ENCODE measurements at regions not wholly inside any gene's neighbourhood (a gene's known extent, or its start where the extent isn't known, plus 50 kb on each side); places are given as distances from the start of the nearest gene placed in this dataset.

GRCh38 chr3:187913617-187914033, 168.4 kb upstream of the BCL6 start:
- no peak overlapping the region for H3K4me2 ChIP-seq (ENCODE audit: control insufficient read depth, insufficient read depth)
- TF ChIP-seq E2F4 (IDR thresholded peaks at IDR 0.05; ENCODE audit: low read depth, low read length) (no peak), NFYB (IDR thresholded peaks at IDR 0.05; ENCODE audit: insufficient read depth, low read depth, low read length) (no peak), CBFB (IDR thresholded peaks at IDR 0.05; ENCODE audit: low read depth) (no peak), MTA3 (IDR thresholded peaks at IDR 0.05; ENCODE audit: borderline replicate concordance, low read length) (no peak), MLLT1 (IDR thresholded peaks at IDR 0.05) (no peak), KDM1A (IDR thresholded peaks at IDR 0.05; ENCODE audit: borderline replicate concordance) (no peak), TARDBP (IDR thresholded peaks at IDR 0.05; ENCODE audit: borderline replicate concordance) (no peak), ZNF207 (IDR thresholded peaks at IDR 0.05; ENCODE audit: borderline replicate concordance) (no peak), ATF2 (IDR thresholded peaks at IDR 0.05; ENCODE audit: low read length) (no peak), SREBF1 (IDR thresholded peaks at IDR 0.05; ENCODE audit: low read length) (no peak), HSF1 (IDR thresholded peaks at IDR 0.05; ENCODE audit: low read depth, low read length) (no peak), RUNX3 (IDR thresholded peaks at IDR 0.05; ENCODE audit: low read length) (no peak), TAF1 (IDR thresholded peaks at IDR 0.05; ENCODE audit: borderline replicate concordance, low read depth, low read length) (no peak), PAX8 (IDR thresholded peaks at IDR 0.05) (no peak), ZNF384 (IDR thresholded peaks at IDR 0.05; ENCODE audit: borderline replicate concordance, low read depth, low read length) (no peak)
- H3K4me3 ChIP-seq = no peak overlapping the region
- DNase-seq (ENCODE audit: low read depth, low spot score) (no peak), FAIRE-seq (no peak), ATAC-seq (peak; percentile 32; the same call in 1 of the 3 replicates)
- WGBS (ENCODE audit: insufficient coverage, insufficient replicate concordance, low lambda C conversion rate, missing lambda C conversion rate) = 50% methylated on average over 2 of the region's 2 CpGs
- H3K9me3 ChIP-seq (replicated peaks; ENCODE audit: control insufficient read depth, insufficient read depth, low read length) = no peaks in the 10 kb centered on the region
- CTCF ChIA-PET = interaction anchor here (0.8 to 1.8 kb wide), 2 partner anchors 25 to 173 kb away, joined by 3 read pairs; no protein-coding TSS in a partner anchor
- no peak overlapping the region for H3K27ac ChIP-seq (ENCODE audit: control insufficient read depth, insufficient read depth)
- no peaks in the 10 kb centered on the region for H3K36me3 ChIP-seq (ENCODE audit: control insufficient read depth in 2 of 2, insufficient read depth in 2 of 2, low read length in 1 of 2)
- peaks cover 5% of the 10 kb centered on the region; the same call in 1 of the 2 replicates for H3K4me1 ChIP-seq (ENCODE audit: control insufficient read depth, insufficient read depth, low read length)
- no peak overlapping the region for H2AFZ ChIP-seq (ENCODE audit: control insufficient read depth, low read depth, low read length)
- intact Hi-C loops (cut with micrococcal nuclease; ENCODE audit: unreplicated experiment) (no loop called here), in situ Hi-C loops (cut with MboI) (no loop called here)
- H4K20me1 ChIP-seq (ENCODE audit: control insufficient read depth, insufficient read depth) = no peaks in the 10 kb centered on the region
- H3K9ac ChIP-seq (ENCODE audit: control insufficient read depth, insufficient read depth, low read length) = no peak overlapping the region
- SMC1A ChIA-PET (ENCODE audit: uncharacterized antibody, unreplicated experiment) = interaction anchor here (0.6 to 1.3 kb wide), 2 partner anchors 36 to 87 kb away, joined by 3 read pairs; no protein-coding TSS in a partner anchor
- peaks cover 0 to 6% of the 10 kb centered on the region in 2 experiments; a peak in 3 of 4 replicates for H3K27me3 ChIP-seq (replicated peaks in 1 of 2; ENCODE audit: control insufficient read depth in 2 of 2, insufficient read depth in 2 of 2, low read length in 1 of 2)
- no TSS peak for BruUV-seq (replicated peaks)
- RAD21 ChIA-PET (ENCODE audit: unreplicated experiment) = interaction anchor here (0.7 kb wide), 1 partner anchor 167 kb away, joined by 3 read pairs; no protein-coding TSS in a partner anchor
- no peaks in the 10 kb centered on the region for H3K79me2 ChIP-seq (ENCODE audit: control insufficient read depth, insufficient read depth, low read length)
- POLR2A ChIA-PET = no interaction called here
